Activated T-helper 1 cell treated with anti-CD3 and anti-CD28 coated beads, Interleukin-12 subunit alpha, Interleukin-12 subunit beta, Interleukin-2, Interleukin-4 antibody, amounts not matched to agents 30 ng/mL and 10 ng/mL and 1 ng/mL, durations not matched to agents 14 hours and 24 hours and 36 hours (primary cell): ENCODE measurements at regions not wholly inside any gene's neighbourhood (a gene's known extent, or its start where the extent isn't known, plus 50 kb on each side); places are given as distances from the start of the nearest gene placed in this dataset.

Experiments
- DNase-seq: peaks from one replicate; pipeline ENCODE4 v3.0.0; 2021; ENCODE audit warnings: low spot score
- H3K27ac Mint-ChIP-seq: one replicate; pipeline ENCODE4 v1.8.0; 2021; ENCODE audit warnings: mild to moderate bottlenecking, mixed read lengths
- H3K27me3 Mint-ChIP-seq: one replicate; pipeline ENCODE4 v1.8.0; 2022; ENCODE audit warnings: mild to moderate bottlenecking, moderate library complexity, mixed read lengths; ENCODE audit not compliant: insufficient read depth
- H3K36me3 Mint-ChIP-seq: one replicate; pipeline ENCODE4 v1.8.0; 2021; ENCODE audit warnings: low read depth, mixed read lengths
- H3K4me1 Mint-ChIP-seq: one replicate; pipeline ENCODE4 v1.8.0; 2021; ENCODE audit warnings: low read depth, mixed read lengths
- H3K4me3 Mint-ChIP-seq: one replicate; pipeline ENCODE4 v1.8.0; 2021; ENCODE audit warnings: mild to moderate bottlenecking, moderate library complexity, mixed read lengths
- H3K9me3 Mint-ChIP-seq: one replicate; pipeline ENCODE4 v1.8.0; 2021; ENCODE audit warnings: mixed read lengths
- intact Hi-C: fragments of 100-400 bp; cut with micrococcal nuclease; formaldehyde crosslinking; loops from one replicate; pipeline ENCODE4 v1.15.1; 2024

DNA sequence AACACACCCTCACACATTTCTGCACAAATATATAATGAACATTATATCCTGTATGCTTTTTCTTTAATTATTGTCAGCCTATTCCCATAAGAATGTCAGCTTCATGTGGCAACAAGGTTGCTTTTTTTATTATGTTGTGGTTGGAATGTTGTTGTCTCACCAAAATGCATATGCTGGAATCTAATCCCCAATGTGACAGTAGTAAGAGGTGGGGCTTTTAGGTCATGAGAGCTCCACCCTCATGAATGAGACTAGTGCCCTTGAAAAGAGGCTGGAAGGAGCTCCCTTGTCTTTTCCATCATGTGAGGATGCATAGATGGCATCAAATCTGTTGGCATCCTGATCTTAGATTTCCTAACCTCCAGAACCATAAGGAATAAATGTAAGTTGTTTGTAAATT, 131.3 kb upstream of the IRX6 start:
- H3K27ac Mint-ChIP-seq, result no peak overlapping the region
- H3K4me3 Mint-ChIP-seq, result no peak overlapping the region
- DNase-seq, result no peak
- intact Hi-C loops, result no loop called here
- H3K9me3 Mint-ChIP-seq, result no peaks in the 10 kb centered on the region
- H3K27me3 Mint-ChIP-seq, result no peaks in the 10 kb centered on the region
- no peaks in the 10 kb centered on the region for H3K36me3 Mint-ChIP-seq
- no peaks in the 10 kb centered on the region for H3K4me1 Mint-ChIP-seq

DNA sequence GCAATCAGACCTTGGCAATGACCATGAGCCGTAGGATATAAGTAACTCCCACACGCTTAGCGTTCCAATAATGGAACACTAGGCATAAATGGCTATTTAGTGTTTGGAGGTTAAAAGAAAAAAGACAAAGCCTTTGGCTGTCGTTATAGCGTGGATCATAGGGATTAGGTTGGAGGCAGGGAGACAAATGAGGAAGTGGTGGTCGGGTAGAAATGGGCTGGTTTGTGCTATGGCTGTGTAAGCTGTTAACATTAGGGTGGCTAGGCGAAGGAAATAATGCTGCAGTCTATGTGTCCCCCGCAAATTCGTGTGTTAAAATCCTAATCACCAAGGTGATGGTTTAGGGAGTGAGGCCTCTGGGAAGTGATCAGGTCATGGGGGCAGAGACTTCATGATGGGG, 120.4 kb upstream of the IRX6 start:
- Mint-ChIP-seq H3K27ac (no peak overlapping the region), H3K9me3 (no peaks in the 10 kb centered on the region), H3K27me3 (no peaks in the 10 kb centered on the region), H3K4me1 (no peaks in the 10 kb centered on the region), H3K36me3 (no peaks in the 10 kb centered on the region), H3K4me3 (no peak overlapping the region)
- intact Hi-C loops, result no loop called here
- no peak for DNase-seq

DNA sequence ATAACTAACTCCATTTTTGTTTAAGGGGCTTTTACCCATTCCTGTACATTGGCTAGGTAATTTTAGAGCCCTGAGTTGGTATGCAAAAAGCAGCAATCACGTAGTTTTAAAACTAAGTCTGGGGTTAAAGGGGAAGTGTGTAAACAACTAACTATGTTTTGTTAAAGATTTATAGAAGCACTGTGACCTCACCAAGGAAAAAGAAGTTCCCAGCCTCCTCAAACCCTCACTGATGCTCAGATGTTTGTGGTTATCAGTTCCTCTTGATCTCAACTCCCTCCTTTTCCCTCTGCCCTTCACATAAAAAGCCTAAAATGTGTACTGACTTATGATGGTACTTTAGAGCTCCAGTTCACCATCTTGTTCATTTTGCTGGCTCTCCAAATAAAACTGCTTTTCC, 119.9 kb upstream of the IRX6 start:
- no peaks in the 10 kb centered on the region for H3K36me3 Mint-ChIP-seq
- H3K27me3 Mint-ChIP-seq, result no peaks in the 10 kb centered on the region
- no peaks in the 10 kb centered on the region for H3K9me3 Mint-ChIP-seq
- H3K4me1 Mint-ChIP-seq, result no peaks in the 10 kb centered on the region
- intact Hi-C loops, result no loop called here
- no peak overlapping the region for H3K27ac Mint-ChIP-seq
- H3K4me3 Mint-ChIP-seq, result no peak overlapping the region
- DNase-seq, result no peak

DNA sequence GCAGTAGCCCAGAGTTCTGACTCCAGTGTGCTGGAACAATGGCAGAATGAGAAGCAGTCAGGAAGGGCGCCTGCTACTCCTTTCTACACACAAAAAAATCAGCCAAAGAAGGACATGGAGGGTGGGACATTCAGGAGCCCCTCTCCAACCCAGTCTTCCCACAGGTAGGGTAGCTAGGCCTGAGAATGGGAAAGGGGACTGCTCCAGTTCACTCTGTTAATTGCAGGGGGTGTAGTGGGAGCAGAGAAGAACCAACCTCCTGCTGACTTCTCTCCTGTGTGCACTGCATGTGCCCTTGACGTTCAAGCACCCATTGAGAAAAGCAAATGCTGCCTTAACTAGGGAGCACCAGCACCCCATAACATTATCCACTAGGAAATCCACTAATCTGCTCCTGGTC, 119.1 kb upstream of the IRX6 start:
- H3K36me3 Mint-ChIP-seq, result no peaks in the 10 kb centered on the region
- DNase-seq, result no peak
- no peak overlapping the region for H3K27ac Mint-ChIP-seq
- H3K4me1 Mint-ChIP-seq, result no peaks in the 10 kb centered on the region
- H3K4me3 Mint-ChIP-seq, result no peak overlapping the region
- intact Hi-C loops, result no loop called here
- no peaks in the 10 kb centered on the region for H3K27me3 Mint-ChIP-seq
- no peaks in the 10 kb centered on the region for H3K9me3 Mint-ChIP-seq

DNA sequence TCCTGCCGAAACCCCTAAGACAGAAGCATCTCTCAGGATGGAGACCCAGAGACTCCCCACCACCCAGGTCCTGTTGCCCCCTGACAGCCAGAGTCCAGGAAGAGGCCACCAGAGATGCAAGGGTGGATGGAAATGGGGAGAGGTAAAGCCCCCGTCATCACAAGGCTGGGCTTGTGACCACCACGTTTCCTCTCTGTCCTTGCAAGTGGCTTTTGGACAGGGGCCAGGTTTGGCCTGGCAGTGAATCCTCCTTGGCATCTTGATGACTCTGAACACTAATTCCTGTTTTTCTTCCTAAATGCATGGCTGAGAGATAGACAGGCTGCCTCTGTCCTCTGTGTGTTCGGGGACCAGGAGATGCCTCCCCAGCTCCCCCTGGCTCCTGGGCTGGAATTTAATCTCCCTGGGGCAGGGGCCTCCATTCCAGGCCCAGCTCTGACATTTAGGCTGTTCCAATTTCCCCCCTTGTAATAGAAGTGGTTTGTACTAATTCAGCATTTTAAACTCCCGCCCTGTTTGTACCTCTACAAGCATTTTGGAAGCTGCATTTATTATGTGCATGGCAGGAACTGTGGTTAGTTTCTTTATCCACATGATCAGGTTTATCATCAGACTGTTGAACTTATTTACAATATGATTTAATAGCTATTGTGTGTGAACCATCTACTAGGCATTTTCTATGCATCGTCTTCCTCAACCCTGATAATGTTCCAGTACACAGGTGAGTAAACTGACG, 116.1 kb upstream of the IRX6 start:
- Mint-ChIP-seq H3K9me3 (no peaks in the 10 kb centered on the region), H3K36me3 (no peaks in the 10 kb centered on the region), H3K4me1 (no peaks in the 10 kb centered on the region), H3K27me3 (peaks cover 2% of the 10 kb centered on the region), H3K27ac (no peak overlapping the region), H3K4me3 (no peak overlapping the region)
- no peak for DNase-seq
- intact Hi-C loops, result no loop called here

DNA sequence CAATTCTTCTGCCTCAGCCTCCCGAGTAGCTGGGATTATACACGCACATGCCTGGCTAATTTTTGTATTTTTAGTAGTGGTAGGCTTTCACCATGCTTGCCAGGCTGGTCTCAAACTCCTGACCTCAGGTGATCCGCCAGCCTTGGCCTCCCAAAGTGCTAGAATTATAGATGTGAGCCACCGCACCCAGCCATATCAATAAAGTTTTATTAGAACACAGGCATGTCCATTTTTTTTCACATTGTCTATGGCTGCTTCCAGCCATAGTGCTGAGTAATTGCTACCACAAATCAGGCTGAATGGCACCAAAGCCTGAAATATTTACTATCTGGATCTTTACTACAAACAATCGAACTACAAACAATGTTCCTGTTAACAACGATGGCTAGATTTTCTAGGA, 114.4 kb upstream of the IRX6 start:
- intact Hi-C loops, result no loop called here
- no peaks in the 10 kb centered on the region for H3K36me3 Mint-ChIP-seq
- no peak overlapping the region for H3K27ac Mint-ChIP-seq
- no peaks in the 10 kb centered on the region for H3K4me1 Mint-ChIP-seq
- H3K27me3 Mint-ChIP-seq, result peaks cover 2% of the 10 kb centered on the region
- DNase-seq, result no peak
- H3K9me3 Mint-ChIP-seq, result no peaks in the 10 kb centered on the region
- no peak overlapping the region for H3K4me3 Mint-ChIP-seq

DNA sequence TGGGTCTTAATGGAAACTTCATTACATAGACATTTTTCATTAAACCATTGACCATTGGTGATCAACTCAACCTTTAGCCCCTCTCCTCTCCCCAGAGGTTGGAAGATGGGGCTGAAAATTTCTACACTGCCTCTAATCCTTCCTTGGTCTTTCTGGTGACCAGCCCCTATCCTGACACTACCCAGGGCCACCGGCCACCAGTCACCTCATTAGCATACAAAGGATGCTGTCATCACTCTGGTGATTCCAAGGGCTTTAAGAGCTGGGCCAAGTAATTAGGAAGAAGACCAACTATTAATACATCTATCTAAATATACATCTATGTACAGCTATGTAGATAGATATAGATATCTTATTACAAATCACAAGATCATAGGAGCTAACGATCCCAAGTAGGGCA, 111.2 kb upstream of the IRX6 start:
- H3K4me3 Mint-ChIP-seq, result no peak overlapping the region
- intact Hi-C loops, result no loop called here
- H3K4me1 Mint-ChIP-seq, result no peaks in the 10 kb centered on the region
- no peak for DNase-seq
- H3K27me3 Mint-ChIP-seq, result peaks cover 2% of the 10 kb centered on the region
- H3K36me3 Mint-ChIP-seq, result no peaks in the 10 kb centered on the region
- H3K27ac Mint-ChIP-seq, result no peak overlapping the region
- no peaks in the 10 kb centered on the region for H3K9me3 Mint-ChIP-seq

DNA sequence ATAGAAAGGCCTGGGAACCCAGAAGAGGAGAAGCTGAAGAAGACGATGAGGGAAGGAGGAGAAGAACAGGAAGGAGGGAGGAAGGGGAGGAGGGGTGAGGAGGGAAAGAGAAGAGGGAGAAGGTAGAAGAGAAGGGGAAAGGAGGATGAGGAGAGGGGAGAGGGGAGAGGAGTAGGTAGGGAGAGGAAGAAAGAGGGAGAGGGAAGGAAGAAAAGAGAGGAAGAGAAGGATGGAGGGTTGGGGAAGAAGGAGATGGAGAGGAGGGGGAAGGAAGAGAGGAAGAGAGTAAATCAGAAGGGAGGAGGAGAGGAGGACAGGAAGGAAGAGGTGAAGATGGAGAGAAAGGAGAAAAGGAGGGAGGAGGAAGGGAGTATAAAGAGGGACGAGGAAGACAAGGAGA, 109.6 kb upstream of the IRX6 start:
- H3K27me3 Mint-ChIP-seq, result peaks cover 2% of the 10 kb centered on the region
- intact Hi-C loops, result no loop called here
- DNase-seq, result no peak

DNA sequence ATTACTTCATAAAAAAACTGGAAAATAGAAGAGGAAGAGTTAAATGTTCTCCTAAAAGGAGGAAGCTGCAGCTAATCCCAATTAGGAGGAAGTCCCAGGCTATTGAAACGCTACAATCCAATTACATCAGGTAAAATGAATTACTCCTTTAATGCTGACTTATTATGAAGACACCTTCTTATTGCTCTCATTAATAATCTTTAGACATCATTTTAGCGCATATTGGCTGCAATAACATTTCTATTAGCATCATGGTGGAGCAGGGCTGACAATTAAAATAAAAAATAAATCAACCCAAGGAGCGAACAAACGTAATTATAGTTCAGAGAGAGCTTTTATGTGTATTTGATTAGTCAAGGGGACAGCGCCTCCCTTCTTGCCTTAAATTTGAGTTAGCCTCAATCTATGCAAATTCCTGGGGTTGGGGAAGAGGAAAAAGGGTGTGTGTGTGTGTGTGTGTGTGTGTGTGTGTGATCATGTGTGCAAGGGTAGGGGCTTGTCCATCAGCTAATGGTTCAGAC, 109.0 kb upstream of the IRX6 start:
- Mint-ChIP-seq H3K27ac (no peak overlapping the region), H3K9me3 (no peaks in the 10 kb centered on the region), H3K27me3 (peaks cover 2% of the 10 kb centered on the region), H3K4me3 (no peak overlapping the region), H3K36me3 (no peaks in the 10 kb centered on the region), H3K4me1 (no peaks in the 10 kb centered on the region)
- no peak for DNase-seq
- intact Hi-C loops, result no loop called here

More for the DNA sequence above, 109.6 kb upstream of the IRX6 start:
- H3K36me3 Mint-ChIP-seq, result no peaks in the 10 kb centered on the region
- no peaks in the 10 kb centered on the region for H3K4me1 Mint-ChIP-seq
- no peaks in the 10 kb centered on the region for H3K9me3 Mint-ChIP-seq
- no peak overlapping the region for H3K4me3 Mint-ChIP-seq
- H3K27ac Mint-ChIP-seq, result no peak overlapping the region

DNA sequence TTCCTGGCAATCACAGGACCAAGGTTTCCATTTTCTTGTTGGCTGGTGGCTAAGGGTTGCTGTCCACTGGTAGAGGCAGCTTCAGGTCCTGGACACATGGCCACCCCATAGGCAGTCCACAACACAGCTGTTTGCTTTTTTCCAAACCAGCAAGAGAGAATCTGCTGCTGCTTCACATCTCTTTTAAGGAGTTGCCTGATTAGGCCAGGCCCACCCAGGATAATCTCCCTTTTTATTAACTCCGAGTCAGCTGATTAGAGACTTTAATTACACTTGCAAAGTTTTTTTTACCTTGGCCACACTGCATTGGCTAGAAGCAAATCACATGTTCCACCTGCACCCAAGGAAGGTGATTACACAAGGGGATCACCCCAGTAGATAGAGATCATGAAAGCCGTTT, 106.6 kb upstream of the IRX6 start:
- no peak overlapping the region for H3K4me3 Mint-ChIP-seq
- no peak overlapping the region for H3K27ac Mint-ChIP-seq
- DNase-seq, result no peak
- H3K9me3 Mint-ChIP-seq, result no peaks in the 10 kb centered on the region
- intact Hi-C loops, result no loop called here
- no peaks in the 10 kb centered on the region for H3K36me3 Mint-ChIP-seq
- H3K27me3 Mint-ChIP-seq, result no peaks in the 10 kb centered on the region
- H3K4me1 Mint-ChIP-seq, result no peaks in the 10 kb centered on the region

DNA sequence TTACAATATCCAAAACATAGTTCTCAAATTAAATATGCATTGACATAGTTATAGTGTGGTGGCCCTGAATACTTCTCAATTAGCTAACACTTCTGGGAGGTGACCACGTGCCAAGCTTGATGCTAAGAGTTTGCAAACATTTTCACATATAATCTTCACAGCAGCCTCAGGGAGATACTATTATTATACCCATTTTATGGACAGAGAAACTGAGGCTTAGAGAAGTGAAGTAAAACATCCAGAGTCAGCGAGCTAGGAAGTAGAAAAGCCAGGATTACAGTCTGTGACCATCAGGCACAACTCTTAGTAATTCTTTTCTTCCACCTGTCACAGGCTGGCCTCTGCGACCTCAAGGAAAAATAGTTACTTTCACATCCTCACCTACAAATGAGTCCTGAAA, 102.2 kb upstream of the IRX6 start:
- H3K27ac Mint-ChIP-seq, result no peak overlapping the region
- H3K27me3 Mint-ChIP-seq, result peaks cover 3% of the 10 kb centered on the region
- H3K9me3 Mint-ChIP-seq, result peaks cover 14% of the 10 kb centered on the region
- no peak for DNase-seq
- H3K4me3 Mint-ChIP-seq, result no peak overlapping the region
- intact Hi-C loops, result no loop called here
- no peaks in the 10 kb centered on the region for H3K4me1 Mint-ChIP-seq
- no peaks in the 10 kb centered on the region for H3K36me3 Mint-ChIP-seq

DNA sequence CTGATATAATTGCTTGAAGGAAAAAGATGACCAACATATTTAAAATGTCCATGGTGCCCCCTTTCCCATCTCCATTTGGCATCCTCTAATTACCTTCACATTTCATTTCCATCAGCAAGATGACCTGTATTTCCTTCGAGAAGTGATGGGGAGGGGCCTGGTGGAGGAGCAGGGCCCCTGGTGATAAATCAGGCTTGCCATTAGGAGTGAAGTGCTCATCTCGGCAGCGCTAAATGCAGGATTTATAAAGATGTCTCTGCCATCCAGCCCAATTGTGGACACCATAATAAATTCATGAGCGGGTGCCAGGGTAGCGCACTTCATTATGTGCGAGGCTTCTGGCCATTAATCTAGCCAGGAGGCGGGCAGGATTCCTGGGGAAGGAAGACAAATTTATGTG, 101.5 kb upstream of the IRX6 start:
- H3K4me3 Mint-ChIP-seq, result no peak overlapping the region
- H3K4me1 Mint-ChIP-seq, result no peaks in the 10 kb centered on the region
- no peak for DNase-seq
- H3K27ac Mint-ChIP-seq, result no peak overlapping the region
- intact Hi-C loops, result no loop called here
- peaks cover 14% of the 10 kb centered on the region for H3K9me3 Mint-ChIP-seq
- H3K36me3 Mint-ChIP-seq, result no peaks in the 10 kb centered on the region
- H3K27me3 Mint-ChIP-seq, result peaks cover 3% of the 10 kb centered on the region

DNA sequence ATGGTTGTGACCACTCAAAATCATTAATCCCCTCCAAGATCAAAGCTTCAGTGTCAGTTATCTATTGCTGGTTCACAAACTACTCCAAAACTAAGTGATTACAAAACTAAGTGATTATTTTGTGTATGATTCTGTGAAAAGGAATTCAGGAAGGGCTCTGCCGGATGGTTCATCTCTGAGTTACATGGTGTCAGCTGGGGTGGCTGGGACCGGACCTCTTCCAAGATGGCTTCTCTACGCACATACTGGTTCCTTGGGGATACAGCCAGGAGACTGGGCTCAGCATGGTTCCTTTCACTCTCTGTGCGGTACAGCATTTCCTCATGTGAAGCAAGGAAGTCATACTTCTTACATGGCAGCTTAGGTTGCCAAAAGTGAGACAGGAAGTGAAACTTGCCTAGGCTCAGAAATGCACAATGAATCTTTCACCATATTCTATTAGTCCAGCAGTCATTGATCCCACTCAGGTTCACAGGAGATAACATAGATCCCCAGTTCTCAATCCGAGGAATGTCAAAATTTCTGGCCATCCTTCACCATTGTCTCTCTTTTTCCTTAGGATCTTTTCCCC, 97.9 kb upstream of the IRX6 start:
- H3K36me3 Mint-ChIP-seq, result no peaks in the 10 kb centered on the region
- H3K4me3 Mint-ChIP-seq, result no peak overlapping the region
- DNase-seq, result no peak
- peaks cover 14% of the 10 kb centered on the region for H3K9me3 Mint-ChIP-seq
- H3K4me1 Mint-ChIP-seq, result no peaks in the 10 kb centered on the region
- intact Hi-C loops, result no loop called here
- H3K27ac Mint-ChIP-seq, result no peak overlapping the region
- peaks cover 3% of the 10 kb centered on the region for H3K27me3 Mint-ChIP-seq

DNA sequence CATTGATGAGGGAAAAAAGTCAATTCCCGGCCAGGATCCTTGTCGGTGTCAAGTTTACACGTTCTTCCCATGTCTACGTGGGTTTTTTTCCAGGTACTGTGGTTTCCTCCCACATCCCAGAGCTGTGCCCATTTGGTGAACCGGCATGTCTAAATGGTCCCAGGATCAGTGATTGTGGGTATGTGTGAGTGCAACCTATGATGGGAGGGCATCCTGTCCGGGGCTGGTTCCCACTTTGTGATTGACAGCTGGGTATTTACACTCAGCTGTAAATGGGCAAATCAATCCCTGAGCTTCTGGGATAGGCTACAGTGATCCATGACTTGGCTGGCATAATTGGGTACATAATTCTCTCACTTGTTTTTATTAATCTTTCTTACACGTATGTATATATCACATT, 91.2 kb upstream of the IRX6 start:
- Mint-ChIP-seq H3K27ac (no peak overlapping the region), H3K9me3 (no peaks in the 10 kb centered on the region), H3K36me3 (no peaks in the 10 kb centered on the region), H3K4me1 (no peaks in the 10 kb centered on the region), H3K4me3 (no peak overlapping the region), H3K27me3 (no peaks in the 10 kb centered on the region)
- intact Hi-C loops, result no loop called here
- no peak for DNase-seq
